SK-N-SH treated with all-trans-retinoic acid at 6 μM for 48 hours (cell line): ENCODE measurements at regions not wholly inside any gene's neighbourhood (a gene's known extent, or its start where the extent isn't known, plus 50 kb on each side); places are given as distances from the start of the nearest gene placed in this dataset.

ENCODE experiments used
- ATAC-seq: fragments of 200-7000 bp; cut with Tn5 transposase; 3 replicates; pipeline ENCODE4 v1.9.1; 2020; ENCODE audit warnings: mild to moderate bottlenecking, moderate library complexity
- ARNTL ChIP-seq: fragments of 450-650 bp; formaldehyde crosslinking; IDR thresholded peaks from 2 replicates; pipeline ENCODE4 v1.5.0; 2020; ENCODE audit warnings: low read depth, mild to moderate bottlenecking, moderate library complexity, borderline replicate concordance
- CSDC2 ChIP-seq: fragments of 250-450 bp; sonication (Bioruptor Pico); IDR thresholded peaks from 2 replicates; pipeline ENCODE4 v1.5.0; 2020; ENCODE audit warnings: mild to moderate bottlenecking, moderate library complexity
- ESRRG ChIP-seq: fragments of 250-450 bp; sonication (Bioruptor Pico); IDR thresholded peaks from 2 replicates; pipeline ENCODE4 v1.6.1; 2021; ENCODE audit warnings: mild to moderate bottlenecking
- GLIS3 ChIP-seq: fragments of 250-450 bp; sonication (Bioruptor Pico); IDR thresholded peaks from 2 replicates; pipeline ENCODE4 v1.5.0; 2020; ENCODE audit warnings: mild to moderate bottlenecking, moderate library complexity
- ISL1 ChIP-seq: fragments of 250-450 bp; sonication (Bioruptor Pico); IDR thresholded peaks from 2 replicates; pipeline ENCODE4 v2.1.2; 2022; ENCODE audit warnings: mild to moderate bottlenecking, moderate library complexity
- POU6F1 ChIP-seq: fragments of 250-450 bp; sonication (Bioruptor Pico); IDR thresholded peaks from 2 replicates; pipeline ENCODE4 v1.8.0; 2021; ENCODE audit warnings: low read depth, mild to moderate bottlenecking, moderate library complexity, borderline replicate concordance
- PPARA ChIP-seq: fragments of 250-450 bp; sonication (Bioruptor Pico); IDR thresholded peaks from 2 replicates; pipeline ENCODE4 v1.5.0; 2020; ENCODE audit warnings: mild to moderate bottlenecking, borderline replicate concordance
- RARB ChIP-seq: fragments of 250-450 bp; sonication (Bioruptor Pico); IDR thresholded peaks from 2 replicates; pipeline ENCODE4 v1.8.0; 2021; ENCODE audit warnings: mild to moderate bottlenecking, moderate library complexity
- SNAI2 ChIP-seq: fragments of 250-450 bp; sonication (Bioruptor Pico); IDR thresholded peaks from 2 replicates; pipeline ENCODE4 v1.5.0; 2020; ENCODE audit warnings: mild to moderate bottlenecking, moderate library complexity
- TCF4 ChIP-seq: fragments of 250-450 bp; sonication (Bioruptor Pico); IDR thresholded peaks from 2 replicates; pipeline ENCODE4 v1.8.0; 2021; ENCODE audit warnings: mild to moderate bottlenecking, moderate library complexity, borderline replicate concordance
- TSHZ2 ChIP-seq: fragments of 250-450 bp; sonication (Bioruptor Pico); IDR thresholded peaks from 2 replicates; pipeline ENCODE4 v1.5.0; 2020; ENCODE audit warnings: mild to moderate bottlenecking, moderate library complexity
- ZFP3 ChIP-seq: fragments of 250-450 bp; sonication (Bioruptor Pico); IDR thresholded peaks from 2 replicates; pipeline ENCODE4 v1.5.0; 2020; ENCODE audit warnings: mild to moderate bottlenecking, moderate library complexity
- ZFP30 ChIP-seq: fragments of 450-650 bp; formaldehyde crosslinking; IDR thresholded peaks from 2 replicates; pipeline ENCODE4 v1.5.0; 2022; ENCODE audit warnings: mild to moderate bottlenecking, moderate library complexity
- ZNF70 ChIP-seq: fragments of 450-650 bp; formaldehyde crosslinking; IDR thresholded peaks from 2 replicates; pipeline ENCODE4 v1.5.0; 2020; ENCODE audit warnings: mild to moderate bottlenecking, moderate library complexity
- TF ChIP-seq, protein P1 (sequence below): fragments of 250-450 bp; sonication (Bioruptor Pico); IDR thresholded peaks from 2 replicates; pipeline ENCODE4 v1.5.1; 2021; ENCODE audit warnings: mild to moderate bottlenecking, moderate library complexity
- TF ChIP-seq, protein P2 (sequence below): fragments of 250-450 bp; sonication (Bioruptor Pico); IDR thresholded peaks from 2 replicates; pipeline ENCODE4 v1.8.0; 2020; ENCODE audit warnings: mild to moderate bottlenecking, moderate library complexity, borderline replicate concordance

GRCh38 chr20:62585461-62585970, 56.8 kb upstream of the SLCO4A1 start (continued):
- TF ChIP-seq, protein P1, sequence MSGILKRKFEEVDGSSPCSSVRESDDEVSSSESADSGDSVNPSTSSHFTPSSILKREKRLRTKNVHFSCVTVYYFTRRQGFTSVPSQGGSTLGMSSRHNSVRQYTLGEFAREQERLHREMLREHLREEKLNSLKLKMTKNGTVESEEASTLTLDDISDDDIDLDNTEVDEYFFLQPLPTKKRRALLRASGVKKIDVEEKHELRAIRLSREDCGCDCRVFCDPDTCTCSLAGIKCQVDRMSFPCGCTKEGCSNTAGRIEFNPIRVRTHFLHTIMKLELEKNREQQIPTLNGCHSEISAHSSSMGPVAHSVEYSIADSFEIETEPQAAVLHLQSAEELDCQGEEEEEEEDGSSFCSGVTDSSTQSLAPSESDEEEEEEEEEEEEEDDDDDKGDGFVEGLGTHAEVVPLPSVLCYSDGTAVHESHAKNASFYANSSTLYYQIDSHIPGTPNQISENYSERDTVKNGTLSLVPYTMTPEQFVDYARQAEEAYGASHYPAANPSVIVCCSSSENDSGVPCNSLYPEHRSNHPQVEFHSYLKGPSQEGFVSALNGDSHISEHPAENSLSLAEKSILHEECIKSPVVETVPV, result no peak
- no peak for TF ChIP-seq PPARA (CRISPR knock-in tag)
- TF ChIP-seq, protein P2, sequence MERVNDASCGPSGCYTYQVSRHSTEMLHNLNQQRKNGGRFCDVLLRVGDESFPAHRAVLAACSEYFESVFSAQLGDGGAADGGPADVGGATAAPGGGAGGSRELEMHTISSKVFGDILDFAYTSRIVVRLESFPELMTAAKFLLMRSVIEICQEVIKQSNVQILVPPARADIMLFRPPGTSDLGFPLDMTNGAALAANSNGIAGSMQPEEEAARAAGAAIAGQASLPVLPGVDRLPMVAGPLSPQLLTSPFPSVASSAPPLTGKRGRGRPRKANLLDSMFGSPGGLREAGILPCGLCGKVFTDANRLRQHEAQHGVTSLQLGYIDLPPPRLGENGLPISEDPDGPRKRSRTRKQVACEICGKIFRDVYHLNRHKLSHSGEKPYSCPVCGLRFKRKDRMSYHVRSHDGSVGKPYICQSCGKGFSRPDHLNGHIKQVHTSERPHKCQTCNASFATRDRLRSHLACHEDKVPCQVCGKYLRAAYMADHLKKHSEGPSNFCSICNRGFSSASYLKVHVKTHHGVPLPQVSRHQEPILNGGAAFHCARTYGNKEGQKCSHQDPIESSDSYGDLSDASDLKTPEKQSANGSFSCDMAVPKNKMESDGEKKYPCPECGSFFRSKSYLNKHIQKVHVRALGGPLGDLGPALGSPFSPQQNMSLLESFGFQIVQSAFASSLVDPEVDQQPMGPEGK, result no peak
- TF ChIP-seq ZFP3, result no peak
- no peak for TF ChIP-seq ZFP30 (CRISPR knock-in tag)
- TF ChIP-seq ISL1 (CRISPR knock-in tag), result no peak
- TF ChIP-seq, all 23 proteins: peak for 0

GRCh38 chr20:62586799-62587198, 55.5 kb upstream of the SLCO4A1 start:
- ATAC-seq, result no peak
- no peak for TF ChIP-seq TSHZ2 (CRISPR knock-in tag)
- no peak for TF ChIP-seq ISL1 (CRISPR knock-in tag)
- no peak for TF ChIP-seq PPARA (CRISPR knock-in tag)
- no peak for TF ChIP-seq ZFP30 (CRISPR knock-in tag)
- no peak for TF ChIP-seq ARNTL
- TF ChIP-seq POU6F1, result no peak
- TF ChIP-seq GLIS3, result no peak
- no peak for TF ChIP-seq ZNF70 (CRISPR knock-in tag)
- TF ChIP-seq, protein P2, result no peak
- no peak for TF ChIP-seq ESRRG

DNA sequence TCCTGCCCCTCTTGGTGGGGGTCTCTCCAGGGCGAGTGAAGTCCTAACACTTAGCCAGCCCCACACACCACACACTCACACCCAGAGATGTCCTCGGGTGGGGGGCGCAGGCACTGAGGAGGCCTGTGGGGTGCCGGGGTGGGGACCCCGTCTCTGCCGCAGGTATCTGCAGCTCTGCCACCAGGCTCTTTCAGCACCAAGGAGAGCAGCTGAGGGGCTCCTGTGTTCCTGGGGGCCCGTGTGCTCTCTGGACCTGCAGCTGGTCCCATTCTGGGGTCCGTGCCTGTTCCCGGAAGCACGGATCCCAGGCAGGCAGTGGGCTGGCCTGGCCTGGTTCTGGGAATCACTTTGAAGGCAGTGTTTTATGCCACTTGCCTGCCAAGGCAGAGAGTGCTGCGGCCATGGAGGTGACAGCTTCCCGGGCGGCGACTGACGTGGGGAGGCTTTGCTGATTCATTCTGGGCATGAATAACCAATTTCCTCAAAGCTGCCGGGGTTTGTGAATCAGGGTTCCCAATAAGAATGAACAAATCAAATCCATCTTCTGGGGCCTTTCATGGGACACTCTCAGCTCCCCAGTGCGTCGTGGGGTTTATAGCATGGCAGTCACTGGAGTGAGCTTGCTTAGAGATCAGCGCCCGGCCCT, 54.4 kb upstream of the SLCO4A1 start:
- no peak for ATAC-seq
- TF ChIP-seq ESRRG, result no peak

GRCh38 chr20:62588458-62589149, 53.7 kb upstream of the SLCO4A1 start:
- TF ChIP-seq, protein P2, result no peak
- no peak for TF ChIP-seq ZFP3
- no peak for TF ChIP-seq SNAI2 (CRISPR knock-in tag)
- TF ChIP-seq TCF4 (CRISPR knock-in tag), result no peak
- no peak for TF ChIP-seq CSDC2 (CRISPR knock-in tag)
- TF ChIP-seq RARB (CRISPR knock-in tag), result no peak
- ATAC-seq, result no peak
